Fibroblast of lung (primary cell): ENCODE measurements at regions not wholly inside any gene's neighbourhood (a gene's known extent, or its start where the extent isn't known, plus 50 kb on each side); places are given as distances from the start of the nearest gene placed in this dataset.

Source experiments
- EZH2 ChIP-seq: IDR thresholded peaks from 2 replicates; pipeline ENCODE4 v1.5.1; 2012; ENCODE audit warnings: low read length, control low read depth, mild to moderate bottlenecking; ENCODE audit errors: missing control alignments
- TF ChIP-seq, protein P1 (sequence below), 2 donors: IDR thresholded peaks in 1 of 2; conservative IDR thresholded peaks in 1 of 2; 1 replicate in 1 of 2; 2 replicates in 1 of 2; pipeline ENCODE4 v1.5.1; 2011 to 2012; ENCODE audit warnings: low read length in 2 of 2, control low read depth in 1 of 2, inconsistent platforms in 1 of 2, low read depth in 1 of 2, mild to moderate bottlenecking in 1 of 2

DNA sequence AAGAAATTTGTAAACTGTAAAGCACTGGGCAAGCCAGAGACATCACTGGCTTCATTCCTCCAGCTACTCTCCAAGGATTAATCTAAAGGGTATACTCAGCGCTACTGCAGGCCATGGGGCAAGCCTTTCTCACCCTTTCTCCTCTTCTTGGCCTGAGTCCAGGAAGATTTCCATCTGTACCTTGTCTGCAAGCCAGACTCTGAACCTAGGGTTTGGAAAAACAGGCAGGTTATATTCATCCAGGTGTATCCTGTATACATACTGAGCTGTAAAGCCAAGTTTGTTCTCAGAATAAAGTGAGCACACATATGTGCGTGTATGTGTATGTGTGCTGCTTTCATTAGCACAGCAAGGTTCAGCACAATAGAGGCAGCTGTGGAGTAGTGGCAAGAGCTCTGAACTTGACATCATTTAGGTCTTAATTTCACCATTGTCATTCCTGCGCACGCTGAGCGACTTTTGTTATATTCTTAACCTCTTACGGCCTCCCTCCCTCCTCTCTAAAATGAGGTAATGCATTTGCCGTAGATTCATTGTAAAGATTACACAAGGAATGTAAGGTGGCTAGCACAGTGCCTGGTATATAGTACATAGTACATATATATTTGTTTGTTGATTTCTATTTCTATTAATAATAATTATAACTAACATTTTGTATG, 128.1 kb upstream of the JUN start:
- TF ChIP-seq, protein P1, sequence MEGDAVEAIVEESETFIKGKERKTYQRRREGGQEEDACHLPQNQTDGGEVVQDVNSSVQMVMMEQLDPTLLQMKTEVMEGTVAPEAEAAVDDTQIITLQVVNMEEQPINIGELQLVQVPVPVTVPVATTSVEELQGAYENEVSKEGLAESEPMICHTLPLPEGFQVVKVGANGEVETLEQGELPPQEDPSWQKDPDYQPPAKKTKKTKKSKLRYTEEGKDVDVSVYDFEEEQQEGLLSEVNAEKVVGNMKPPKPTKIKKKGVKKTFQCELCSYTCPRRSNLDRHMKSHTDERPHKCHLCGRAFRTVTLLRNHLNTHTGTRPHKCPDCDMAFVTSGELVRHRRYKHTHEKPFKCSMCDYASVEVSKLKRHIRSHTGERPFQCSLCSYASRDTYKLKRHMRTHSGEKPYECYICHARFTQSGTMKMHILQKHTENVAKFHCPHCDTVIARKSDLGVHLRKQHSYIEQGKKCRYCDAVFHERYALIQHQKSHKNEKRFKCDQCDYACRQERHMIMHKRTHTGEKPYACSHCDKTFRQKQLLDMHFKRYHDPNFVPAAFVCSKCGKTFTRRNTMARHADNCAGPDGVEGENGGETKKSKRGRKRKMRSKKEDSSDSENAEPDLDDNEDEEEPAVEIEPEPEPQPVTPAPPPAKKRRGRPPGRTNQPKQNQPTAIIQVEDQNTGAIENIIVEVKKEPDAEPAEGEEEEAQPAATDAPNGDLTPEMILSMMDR (conservative IDR thresholded peaks at IDR 0.05 in 1 of 2, IDR thresholded peaks at IDR 0.05 in 1 of 2; ENCODE audit: low read depth in 1 of 2, low read length in 2 of 2) = no peak
- TF ChIP-seq EZH2 = no peak
